ENCODE measurements at regions not wholly inside any gene's neighbourhood (a gene's known extent, or its start where the extent isn't known, plus 50 kb on each side); places are given as distances from the start of the nearest gene placed in this dataset.

- Histone ChIP-seq H3K4me3 (no peak overlapping the region), H3K9me3 (peaks cover 0 to 4% of the 10 kb centered on the region in 2 donors), H3K27ac (no peak overlapping the region), H3K27me3 (no peaks in the 10 kb centered on the region), H3K4me1 (no peaks in the 10 kb centered on the region), H3K36me3 (no peaks in the 10 kb centered on the region)
- intact Hi-C loops (cut with DNase I; ENCODE audit: low total_unique reads) (no loop called here), in situ Hi-C loops (cut with MboI; ENCODE audit: low pct_ligation_motif_present in 1 of 4, low pct_unique_long_range_greater_than_20kb in 1 of 4, low sequenced_read_pairs in 3 of 4) (no loop called here)
- WGBS, 2 donors (ENCODE audit: low coverage in 1 of 2): 80% methylated on average over 11 of the region's 12 CpGs; no CpG with 5 or more reads in 1 of the 2 donors
- DNase-seq: no peak
- TF ChIP-seq POLR2AphosphoS5 (IDR thresholded peaks at IDR 0.05) (no peak), EP300 (IDR thresholded peaks at IDR 0.05; ENCODE audit: low read depth) (no peak), POLR2A (IDR thresholded peaks at IDR 0.05) (no peak), CTCF (IDR thresholded peaks at IDR 0.05) (no peak)
These were observed 229.8 kb downstream of the SNRPN start for GRCh38 chr15:25184356-25185155.

- Histone ChIP-seq H3K27ac (no peak overlapping the region), H3K4me3 (no peak overlapping the region), H3K9me3 (peaks cover 0 to 4% of the 10 kb centered on the region in 2 donors), H3K36me3 (no peaks in the 10 kb centered on the region), H3K27me3 (no peaks in the 10 kb centered on the region), H3K4me1 (no peaks in the 10 kb centered on the region)
- intact Hi-C loops (cut with DNase I; ENCODE audit: low total_unique reads): no loop called here
- DNase-seq: no peak
- TF ChIP-seq POLR2AphosphoS5 (IDR thresholded peaks at IDR 0.05) (no peak), POLR2A (IDR thresholded peaks at IDR 0.05) (no peak), EP300 (IDR thresholded peaks at IDR 0.05; ENCODE audit: low read depth) (no peak), CTCF (IDR thresholded peaks at IDR 0.05) (no peak)
- 88% methylated on average over 15 of the region's 15 CpGs; no CpG with 5 or more reads in 1 of the 2 donors for WGBS, 2 donors (ENCODE audit: low coverage in 1 of 2)
- in situ Hi-C loops (cut with MboI; ENCODE audit: low pct_ligation_motif_present in 1 of 4, low pct_unique_long_range_greater_than_20kb in 1 of 4, low sequenced_read_pairs in 3 of 4): no loop called here
These were observed 230.4 kb downstream of the SNRPN start for GRCh38 chr15:25185156-25185710.

- WGBS, 2 donors (ENCODE audit: low coverage in 1 of 2): 72% methylated on average over 6 of the region's 6 CpGs; no CpG with 5 or more reads in 1 of the 2 donors
- in situ Hi-C loops (cut with MboI; ENCODE audit: low pct_ligation_motif_present in 1 of 4, low pct_unique_long_range_greater_than_20kb in 1 of 4, low sequenced_read_pairs in 3 of 4) (no loop called here), intact Hi-C loops (cut with DNase I; ENCODE audit: low total_unique reads) (no loop called here)
- no peak overlapping the region for H3K4me3 ChIP-seq
- H3K9me3 ChIP-seq: peaks cover 0 to 10% of the 10 kb centered on the region in 2 donors
- no peaks in the 10 kb centered on the region for H3K27me3 ChIP-seq
- no peak for TF ChIP-seq CTCF (IDR thresholded peaks at IDR 0.05)
- no peak for TF ChIP-seq POLR2AphosphoS5 (IDR thresholded peaks at IDR 0.05)
- TF ChIP-seq EP300 (IDR thresholded peaks at IDR 0.05; ENCODE audit: low read depth): no peak
- no peak for TF ChIP-seq POLR2A (IDR thresholded peaks at IDR 0.05)
- DNase-seq: no peak
- H3K4me1 ChIP-seq: no peaks in the 10 kb centered on the region
- H3K27ac ChIP-seq: no peak overlapping the region
- H3K36me3 ChIP-seq: no peaks in the 10 kb centered on the region
These were observed 231.0 kb downstream of the SNRPN start for GRCh38 chr15:25185791-25186190.

- in situ Hi-C loops (cut with MboI; ENCODE audit: low pct_ligation_motif_present in 1 of 4, low pct_unique_long_range_greater_than_20kb in 1 of 4, low sequenced_read_pairs in 3 of 4) (no loop called here), intact Hi-C loops (cut with DNase I; ENCODE audit: low total_unique reads) (no loop called here)
- Histone ChIP-seq H3K9me3 (peaks cover 0 to 10% of the 10 kb centered on the region in 2 donors), H3K4me1 (no peaks in the 10 kb centered on the region), H3K27ac (no peak overlapping the region), H3K36me3 (no peaks in the 10 kb centered on the region), H3K27me3 (no peaks in the 10 kb centered on the region), H3K4me3 (no peak overlapping the region)
- no peak for DNase-seq
- no peak for TF ChIP-seq POLR2A (IDR thresholded peaks at IDR 0.05)
- no peak for TF ChIP-seq EP300 (IDR thresholded peaks at IDR 0.05; ENCODE audit: low read depth)
- no peak for TF ChIP-seq POLR2AphosphoS5 (IDR thresholded peaks at IDR 0.05)
- TF ChIP-seq CTCF (IDR thresholded peaks at IDR 0.05): no peak
- WGBS, 2 donors (ENCODE audit: low coverage in 1 of 2): 70 to 100% methylated on average over 2 to 9 of the region's 9 CpGs
These were observed 231.6 kb downstream of the SNRPN start for GRCh38 chr15:25186411-25186810.

Measured in transverse colon (tissue), 4 donors.